Parathyroid adenoma (tissue), 2 donors: ENCODE measurements at regions not wholly inside any gene's neighbourhood (a gene's known extent, or its start where the extent isn't known, plus 50 kb on each side); places are given as distances from the start of the nearest gene placed in this dataset.
"Not testable (repeated sequence)": the region's sequence is repeated elsewhere in the genome, so short reads cannot be mapped to it uniquely, and the experiment has no call there.

Experiments
- H2AFZ ChIP-seq: fragments of 300-600 bp; sonication (generic); one replicate; pipeline ENCODE4 v1.7.0; 2017; ENCODE audit warnings: antibody characterized with exemption, mild to moderate bottlenecking
- H3K27ac ChIP-seq: fragments of 300-600 bp; sonication (generic); one replicate; pipeline ENCODE4 v1.7.0; 2017
- H3K27me3 ChIP-seq: fragments of 300-600 bp; sonication (generic); one replicate; pipeline ENCODE4 v1.7.0; 2017; ENCODE audit warnings: low read length; ENCODE audit not compliant: control insufficient read depth, insufficient read depth
- H3K36me3 ChIP-seq: fragments of 300-600 bp; sonication (generic); one replicate; pipeline ENCODE4 v1.7.0; 2017; ENCODE audit warnings: low read length; ENCODE audit not compliant: control insufficient read depth, insufficient read depth
- H3K4me1 ChIP-seq: fragments of 300-600 bp; sonication (generic); one replicate; pipeline ENCODE4 v1.7.0; 2017; ENCODE audit warnings: control low read depth
- H3K4me2 ChIP-seq: fragments of 300-600 bp; sonication (generic); one replicate; pipeline ENCODE4 v1.7.0; 2017; ENCODE audit warnings: low read length
- H3K4me3 ChIP-seq: fragments of 300-600 bp; sonication (generic); one replicate; pipeline ENCODE4 v1.7.0; 2017; ENCODE audit warnings: low read depth, low read length
- H3K79me2 ChIP-seq: fragments of 300-600 bp; sonication (generic); one replicate; pipeline ENCODE4 v1.7.0; 2017; ENCODE audit warnings: control low read depth
- H3K9ac ChIP-seq: fragments of 300-600 bp; sonication (generic); one replicate; pipeline ENCODE4 v1.7.0; 2017; ENCODE audit warnings: mild to moderate bottlenecking
- H3K9me3 ChIP-seq: fragments of 300-600 bp; sonication (generic); one replicate; pipeline ENCODE4 v1.7.0; 2017; ENCODE audit warnings: low read length; ENCODE audit not compliant: control insufficient read depth
- CTCF ChIP-seq: fragments of 300-600 bp; sonication (generic); IDR thresholded peaks from one replicate; pipeline ENCODE4 v1.7.0; 2017; ENCODE audit warnings: antibody characterized with exemption, mild to moderate bottlenecking
- donor health status: primary hyperparathyroidism.

GRCh38 chr18:56487801-56488200 is 150.6 kb downstream of the TXNL1 start:
- no peak overlapping the region for H3K4me2 ChIP-seq
- H3K79me2 ChIP-seq: no peaks in the 10 kb centered on the region
- H3K4me3 ChIP-seq: no peak overlapping the region
- no peaks in the 10 kb centered on the region for H3K27me3 ChIP-seq
- no peaks in the 10 kb centered on the region for H3K36me3 ChIP-seq
- H3K27ac ChIP-seq: no peak overlapping the region
- H3K4me1 ChIP-seq: no peaks in the 10 kb centered on the region
- no peaks in the 10 kb centered on the region for H3K9me3 ChIP-seq
- H2AFZ ChIP-seq: no peak overlapping the region
- H3K9ac ChIP-seq: no peak overlapping the region
- TF ChIP-seq CTCF: no peak

- Histone ChIP-seq H3K4me2 (no peak overlapping the region), H3K4me3 (no peak overlapping the region), H2AFZ (no peak overlapping the region), H3K9me3 (no peaks in the 10 kb centered on the region), H3K4me1 (no peaks in the 10 kb centered on the region), H3K79me2 (no peaks in the 10 kb centered on the region), H3K36me3 (no peaks in the 10 kb centered on the region), H3K27ac (no peak overlapping the region), H3K9ac (no peak overlapping the region), H3K27me3 (no peaks in the 10 kb centered on the region)
- no peak for TF ChIP-seq CTCF
Measured at GRCh38 chr18:56483386-56483785, 155.0 kb downstream of the TXNL1 start.

- not testable (repeated sequence) for H3K36me3 ChIP-seq, H2AFZ ChIP-seq, H3K27me3 ChIP-seq, H3K4me3 ChIP-seq, H3K9ac ChIP-seq, H3K4me2 ChIP-seq, H3K4me1 ChIP-seq, H3K27ac ChIP-seq, H3K9me3 ChIP-seq, H3K79me2 ChIP-seq
Measured at GRCh38 chr18:56482813-56483212, 155.6 kb downstream of the TXNL1 start.

GRCh38 chr18:56481751-56482150 is 156.6 kb downstream of the TXNL1 start:
- Histone ChIP-seq H3K9ac (no peak overlapping the region), H3K27me3 (no peaks in the 10 kb centered on the region), H3K27ac (no peak overlapping the region), H3K9me3 (no peaks in the 10 kb centered on the region), H2AFZ (no peak overlapping the region), H3K4me1 (no peaks in the 10 kb centered on the region), H3K4me2 (no peak overlapping the region), H3K4me3 (no peak overlapping the region), H3K79me2 (no peaks in the 10 kb centered on the region), H3K36me3 (no peaks in the 10 kb centered on the region)
- TF ChIP-seq CTCF: no peak

- Histone ChIP-seq H3K4me3 (no peak overlapping the region), H3K4me2 (no peak overlapping the region)
Measured at GRCh38 chr18:56479841-56480240, 158.6 kb downstream of the TXNL1 start.

More at GRCh38 chr18:56479841-56480240, 158.6 kb downstream of the TXNL1 start:
- H3K9me3 ChIP-seq: no peaks in the 10 kb centered on the region
- H2AFZ ChIP-seq: no peak overlapping the region
- no peak overlapping the region for H3K27ac ChIP-seq
- no peak overlapping the region for H3K9ac ChIP-seq
- no peaks in the 10 kb centered on the region for H3K27me3 ChIP-seq
- no peaks in the 10 kb centered on the region for H3K36me3 ChIP-seq
- no peaks in the 10 kb centered on the region for H3K4me1 ChIP-seq
- TF ChIP-seq CTCF: no peak
- H3K79me2 ChIP-seq: no peaks in the 10 kb centered on the region
